NB4 (cell line): ENCODE measurements at regions not wholly inside any gene's neighbourhood (a gene's known extent, or its start where the extent isn't known, plus 50 kb on each side); places are given as distances from the start of the nearest gene placed in this dataset.

Source experiments
- DNase-seq: peaks from one replicate; pipeline ENCODE4 v3.0.0; 2010; ENCODE audit warnings: low read depth
- H3K4me3 ChIP-seq: one replicate; pipeline ENCODE4 v1.5.1; 2011; ENCODE audit warnings: mild to moderate bottlenecking, low read depth, low read length, moderate library complexity
- MYC ChIP-seq: IDR thresholded peaks from 2 replicates; pipeline ENCODE4 v1.6.1; 2011; ENCODE audit warnings: low read depth, low read length
- POLR2A ChIP-seq: IDR thresholded peaks from 2 replicates; pipeline ENCODE4 v1.6.1; 2011; ENCODE audit warnings: mild to moderate bottlenecking; ENCODE audit not compliant: insufficient read length; ENCODE audit errors: extremely low read depth
- TF ChIP-seq, protein P1 (sequence below): IDR thresholded peaks from one replicate; pipeline ENCODE4 v1.5.1; 2012; ENCODE audit warnings: low read depth, low read length
- TF ChIP-seq, protein P2 (sequence below): IDR thresholded peaks from 2 replicates; pipeline ENCODE4 v1.6.1; 2011; ENCODE audit warnings: low read depth, low read length

DNA sequence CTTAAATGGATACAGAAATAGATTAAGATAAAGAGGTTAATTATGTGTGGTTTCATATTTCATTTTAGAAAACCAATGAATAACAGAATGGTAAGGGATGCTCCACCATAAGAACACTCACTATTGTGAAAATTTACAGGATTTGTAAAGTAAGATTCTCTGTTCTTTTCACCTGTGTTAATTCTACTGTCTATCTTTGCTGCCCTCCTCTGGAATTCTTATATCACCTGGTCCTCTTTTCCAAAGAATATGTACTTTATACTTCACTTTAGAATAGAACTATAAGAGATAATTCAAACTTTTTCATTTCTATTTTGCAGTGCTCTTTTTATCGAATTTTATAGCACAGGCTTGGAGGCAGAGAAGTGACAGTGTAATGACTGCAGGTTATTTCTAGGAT, 213.4 kb downstream of the LURAP1L start:
- H3K4me3 ChIP-seq: no peak overlapping the region
- TF ChIP-seq MYC: no peak
- TF ChIP-seq, protein P1, sequence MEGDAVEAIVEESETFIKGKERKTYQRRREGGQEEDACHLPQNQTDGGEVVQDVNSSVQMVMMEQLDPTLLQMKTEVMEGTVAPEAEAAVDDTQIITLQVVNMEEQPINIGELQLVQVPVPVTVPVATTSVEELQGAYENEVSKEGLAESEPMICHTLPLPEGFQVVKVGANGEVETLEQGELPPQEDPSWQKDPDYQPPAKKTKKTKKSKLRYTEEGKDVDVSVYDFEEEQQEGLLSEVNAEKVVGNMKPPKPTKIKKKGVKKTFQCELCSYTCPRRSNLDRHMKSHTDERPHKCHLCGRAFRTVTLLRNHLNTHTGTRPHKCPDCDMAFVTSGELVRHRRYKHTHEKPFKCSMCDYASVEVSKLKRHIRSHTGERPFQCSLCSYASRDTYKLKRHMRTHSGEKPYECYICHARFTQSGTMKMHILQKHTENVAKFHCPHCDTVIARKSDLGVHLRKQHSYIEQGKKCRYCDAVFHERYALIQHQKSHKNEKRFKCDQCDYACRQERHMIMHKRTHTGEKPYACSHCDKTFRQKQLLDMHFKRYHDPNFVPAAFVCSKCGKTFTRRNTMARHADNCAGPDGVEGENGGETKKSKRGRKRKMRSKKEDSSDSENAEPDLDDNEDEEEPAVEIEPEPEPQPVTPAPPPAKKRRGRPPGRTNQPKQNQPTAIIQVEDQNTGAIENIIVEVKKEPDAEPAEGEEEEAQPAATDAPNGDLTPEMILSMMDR: no peak
- TF ChIP-seq POLR2A: no peak
- TF ChIP-seq, protein P2, sequence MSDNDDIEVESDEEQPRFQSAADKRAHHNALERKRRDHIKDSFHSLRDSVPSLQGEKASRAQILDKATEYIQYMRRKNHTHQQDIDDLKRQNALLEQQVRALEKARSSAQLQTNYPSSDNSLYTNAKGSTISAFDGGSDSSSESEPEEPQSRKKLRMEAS: no peak
- DNase-seq: no peak

DNA sequence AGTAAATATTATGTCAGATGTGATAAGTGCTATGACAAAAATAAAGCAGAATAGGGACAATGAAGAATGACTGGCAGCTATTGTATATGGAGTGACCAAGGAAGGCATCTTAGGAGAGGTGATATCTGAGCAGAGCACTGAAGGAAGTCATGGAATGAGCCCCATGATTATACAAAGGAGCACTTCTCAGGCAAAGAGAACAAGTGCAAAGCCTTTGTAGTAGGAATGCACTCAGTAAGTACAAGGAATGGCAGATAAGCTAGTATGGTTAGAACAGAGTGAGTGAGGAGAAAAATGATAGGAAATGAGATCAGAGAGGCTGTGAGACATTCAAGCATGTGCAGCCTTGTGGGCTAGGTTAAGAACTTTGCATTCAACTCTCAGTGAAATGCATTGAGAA, 214.8 kb downstream of the LURAP1L start:
- no peak for DNase-seq
- TF ChIP-seq, protein P2: no peak
- TF ChIP-seq, protein P1: no peak
- no peak for TF ChIP-seq POLR2A
- no peak for TF ChIP-seq MYC
- no peak overlapping the region for H3K4me3 ChIP-seq

DNA sequence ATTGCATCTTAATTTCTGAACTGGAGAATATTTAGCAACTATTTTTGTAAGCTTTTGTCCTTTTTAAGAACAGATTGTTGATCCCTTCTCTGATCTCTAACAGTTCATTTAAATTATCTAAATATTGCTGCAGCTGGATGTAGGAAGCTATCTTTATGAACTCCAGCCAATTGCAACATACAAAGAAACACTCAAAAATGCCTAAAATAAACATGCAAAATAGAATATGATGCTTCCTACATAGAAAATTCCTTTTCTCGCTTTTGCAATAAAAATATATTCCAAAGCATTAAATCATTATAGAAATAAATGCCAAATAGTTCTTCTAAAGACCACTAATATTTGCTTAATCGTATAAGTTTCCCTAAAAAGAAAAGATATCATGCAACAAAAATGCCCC, 218.6 kb downstream of the LURAP1L start:
- H3K4me3 ChIP-seq: no peak overlapping the region
- no peak for TF ChIP-seq POLR2A
- TF ChIP-seq, protein P1: no peak
- TF ChIP-seq MYC: no peak
- TF ChIP-seq, protein P2: no peak

DNA sequence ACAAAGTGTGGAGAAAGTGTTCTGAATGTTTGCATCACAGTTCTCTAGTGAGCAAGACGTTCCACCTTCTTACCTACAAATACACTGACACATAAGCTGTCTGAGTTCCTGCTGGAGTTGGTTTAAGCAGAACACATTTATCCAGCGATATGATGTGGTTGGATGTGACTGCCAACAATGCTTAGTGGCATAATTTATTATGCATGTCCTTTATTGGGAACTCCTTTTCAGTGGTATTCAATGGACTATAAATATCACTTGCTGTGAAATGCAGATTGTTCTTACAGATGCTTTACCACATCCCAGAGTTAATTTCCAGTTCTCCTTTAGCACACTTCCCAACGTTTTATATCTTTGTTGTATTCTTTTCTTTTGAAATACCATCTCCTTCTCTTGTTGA, 222.2 kb downstream of the LURAP1L start:
- DNase-seq: no peak
- H3K4me3 ChIP-seq: no peak overlapping the region
- TF ChIP-seq MYC: no peak
- TF ChIP-seq, protein P1: no peak
- TF ChIP-seq POLR2A: no peak
- TF ChIP-seq, protein P2: no peak

More for the DNA sequence above, 218.6 kb downstream of the LURAP1L start:
- DNase-seq: no peak

DNA sequence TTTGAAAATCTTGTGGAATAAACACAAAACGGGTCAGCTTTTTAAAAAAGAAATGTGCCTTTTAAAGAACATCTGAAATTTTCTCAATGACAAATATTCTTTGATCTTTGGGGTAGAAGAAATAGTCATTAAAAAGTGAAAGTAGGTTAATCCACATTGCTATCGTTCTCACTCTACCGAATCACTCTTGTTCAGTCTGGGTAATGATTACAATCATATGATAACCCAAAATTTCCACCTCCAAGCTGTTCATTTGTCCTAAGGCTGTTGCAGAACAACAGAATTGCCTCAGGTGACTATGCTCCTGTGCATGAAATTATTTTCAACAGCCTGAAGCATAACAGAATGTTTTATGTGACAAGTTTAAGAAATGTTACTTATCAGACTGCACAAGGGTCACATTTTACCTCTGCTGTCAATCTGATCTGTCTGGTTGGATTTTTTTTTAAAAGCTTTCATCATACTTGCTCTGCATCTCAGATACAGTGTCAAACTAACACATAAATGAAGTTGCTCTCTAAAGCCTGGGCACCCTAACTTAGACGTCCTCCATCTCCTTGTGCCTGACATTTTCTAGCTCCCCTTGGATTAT, 227.3 kb downstream of the LURAP1L start:
- no peak for TF ChIP-seq MYC
- no peak for TF ChIP-seq POLR2A
- TF ChIP-seq, protein P2: no peak
- TF ChIP-seq, protein P1: no peak
- DNase-seq: no peak
- no peak overlapping the region for H3K4me3 ChIP-seq

DNA sequence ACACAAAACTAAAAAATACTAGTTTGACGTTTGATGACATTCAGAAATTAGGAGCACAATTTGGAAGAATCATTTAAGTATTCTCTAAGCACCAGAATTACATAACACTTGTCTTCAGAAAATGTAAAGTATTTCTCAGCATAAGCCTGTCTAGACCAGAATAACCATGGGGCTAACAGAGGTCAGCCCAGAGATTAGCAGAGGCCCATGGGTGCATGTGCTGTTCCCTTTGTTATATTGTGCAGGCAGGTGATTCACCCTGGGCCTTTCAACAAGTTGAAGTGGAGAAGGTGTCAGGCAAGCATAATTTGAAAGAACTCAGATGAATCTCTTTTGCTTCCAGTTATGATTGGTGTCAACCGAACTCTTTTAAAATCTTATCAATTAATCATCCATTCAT, 227.9 kb downstream of the LURAP1L start:
- TF ChIP-seq POLR2A (no peak), MYC (no peak)
- TF ChIP-seq, protein P2: no peak
- TF ChIP-seq, protein P1: no peak
- no peak for DNase-seq
- H3K4me3 ChIP-seq: no peak overlapping the region
